Epithelial cell of proximal tubule (primary cell): ENCODE measurements at regions not wholly inside any gene's neighbourhood (a gene's known extent, or its start where the extent isn't known, plus 50 kb on each side); places are given as distances from the start of the nearest gene placed in this dataset.

Experiments used
- DNase-seq: peaks from one replicate; pipeline ENCODE4 v3.0.0-alpha.2; 2011; ENCODE audit warnings: low read depth
- H3K4me3 ChIP-seq: 2 replicates; pipeline ENCODE4 v1.5.1; 2011; ENCODE audit warnings: low read depth, mild to moderate bottlenecking, low read length
- CTCF ChIP-seq: conservative IDR thresholded peaks from 2 replicates; pipeline ENCODE4 v1.5.1; 2012; ENCODE audit warnings: low read depth, mild to moderate bottlenecking, low read length

GRCh38 chr13:22387899-22388298 is 717.0 kb downstream of the FGF9 start:
- no peak for TF ChIP-seq CTCF
- no peak overlapping the region for H3K4me3 ChIP-seq
- no peak for DNase-seq

GRCh38 chr13:22399801-22400420 is 729.0 kb downstream of the FGF9 start:
- H3K4me3 ChIP-seq: no peak overlapping the region
- DNase-seq: no peak
- no peak for TF ChIP-seq CTCF

DNA sequence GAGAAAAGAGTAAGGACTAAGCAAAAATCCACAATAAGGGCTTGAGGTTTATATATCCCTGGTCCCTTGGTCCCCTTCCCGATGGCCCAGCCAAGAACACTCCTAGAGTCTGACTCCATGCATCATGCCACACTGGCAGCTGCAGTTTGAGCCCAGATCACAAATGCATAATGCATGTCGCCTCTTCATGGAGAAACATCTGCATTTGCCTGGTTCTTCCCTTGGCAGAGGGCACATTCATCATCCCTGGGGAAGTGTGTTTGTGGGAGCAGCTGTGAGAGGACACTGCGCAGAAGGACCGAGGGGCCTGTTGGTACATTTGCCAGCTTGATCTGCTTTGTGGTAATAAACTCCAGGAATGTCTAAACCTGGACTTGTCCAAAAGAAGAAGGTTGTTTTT is 731.8 kb downstream of the FGF9 start:
- no peak for DNase-seq
- TF ChIP-seq CTCF: no peak
- no peak overlapping the region for H3K4me3 ChIP-seq

DNA sequence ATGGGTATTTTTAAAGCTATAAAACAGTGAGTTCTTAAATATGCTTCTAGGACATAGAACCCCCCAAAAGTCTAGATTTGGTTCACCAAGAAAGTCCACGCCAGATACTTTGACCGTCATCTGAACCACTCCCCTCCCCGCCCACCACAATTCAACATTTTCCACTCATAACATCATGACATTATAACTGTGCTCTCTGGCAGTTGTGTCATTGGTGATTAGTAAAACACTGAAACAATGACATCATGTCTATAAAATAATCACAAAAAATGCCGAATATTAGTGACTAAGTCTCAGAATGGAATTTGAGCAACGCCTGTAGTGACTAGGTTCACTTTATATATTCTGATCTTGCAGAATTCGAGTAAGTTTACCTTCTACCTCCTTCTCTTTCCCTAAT is 732.3 kb downstream of the FGF9 start:
- no peak overlapping the region for H3K4me3 ChIP-seq
- no peak for DNase-seq
- no peak for TF ChIP-seq CTCF

- TF ChIP-seq CTCF: no peak
Measured at GRCh38 chr13:22405891-22406290, 735.0 kb downstream of the FGF9 start.

DNA sequence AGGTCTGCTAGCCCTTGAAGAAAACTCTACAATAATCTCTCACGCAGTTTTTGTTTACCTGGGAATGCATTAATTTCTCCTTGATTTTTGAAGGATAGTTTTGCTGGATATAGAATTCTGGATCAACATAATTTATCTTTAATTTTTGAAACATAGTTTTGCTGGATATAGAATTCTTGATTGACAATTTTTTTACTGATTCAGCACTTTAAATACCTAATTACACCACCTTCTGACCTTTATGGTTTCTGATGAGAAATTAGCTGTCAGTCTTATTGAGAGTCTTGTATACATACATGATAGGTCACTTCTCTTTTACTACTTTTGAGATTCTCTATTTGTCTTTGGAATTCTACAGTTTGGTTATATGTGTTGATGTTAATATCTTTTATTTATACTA is 741.6 kb downstream of the FGF9 start:
- no peak overlapping the region for H3K4me3 ChIP-seq
- DNase-seq: no peak
- TF ChIP-seq CTCF: no peak

More at GRCh38 chr13:22405891-22406290, 735.0 kb downstream of the FGF9 start:
- H3K4me3 ChIP-seq: no peak overlapping the region
- DNase-seq: no peak

GRCh38 chr13:22422023-22422422 is 751.1 kb downstream of the FGF9 start:
- H3K4me3 ChIP-seq: no peak overlapping the region
- no peak for TF ChIP-seq CTCF
- DNase-seq: no peak
